ENCODE measurements at regions not wholly inside any gene's neighbourhood (a gene's known extent, or its start where the extent isn't known, plus 50 kb on each side); places are given as distances from the start of the nearest gene placed in this dataset.
"Not testable (repeated sequence)": the region's sequence is repeated elsewhere in the genome, so short reads cannot be mapped to it uniquely, and the experiment has no call there.

GRCh38 chr6:113788586-113788985, 68.6 kb upstream of the MARCKS start (continued):
- TF ChIP-seq REST (IDR thresholded peaks at IDR 0.05), result no peak

GRCh38 chr6:113791225-113791624, 65.9 kb upstream of the MARCKS start:
- not testable (repeated sequence) for H3K9ac ChIP-seq (ENCODE audit: low read depth in 1 of 2, low read length in 2 of 2); H3K27ac ChIP-seq (ENCODE audit: low read depth in 1 of 2, low read length in 2 of 2); H3K9me3 ChIP-seq (ENCODE audit: control insufficient read depth in 4 of 4, low read length in 3 of 4); H3K27me3 ChIP-seq (ENCODE audit: control insufficient read depth in 4 of 4, insufficient read depth in 4 of 4, low read length in 3 of 4); H3K4me3 ChIP-seq (ENCODE audit: low read depth in 1 of 3, low read length in 3 of 3); DNase-seq (ENCODE audit: low spot score); H3K4me1 ChIP-seq (ENCODE audit: control insufficient read depth in 4 of 4, insufficient read depth in 4 of 4, low read length in 3 of 4); H3K36me3 ChIP-seq (ENCODE audit: control insufficient read depth in 4 of 4, insufficient read depth in 3 of 4, low read depth in 1 of 4, low read length in 3 of 4)
- WGBS, result 86% methylated on average over 4 of the region's 4 CpGs

- H3K36me3 ChIP-seq (ENCODE audit: control insufficient read depth in 4 of 4, insufficient read depth in 3 of 4, low read depth in 1 of 4, low read length in 3 of 4); H3K27me3 ChIP-seq (ENCODE audit: control insufficient read depth in 4 of 4, insufficient read depth in 4 of 4, low read length in 3 of 4); DNase-seq (ENCODE audit: low spot score); H3K27ac ChIP-seq (ENCODE audit: low read depth in 1 of 2, low read length in 2 of 2); H3K4me3 ChIP-seq (ENCODE audit: low read depth in 1 of 3, low read length in 3 of 3); H3K9ac ChIP-seq (ENCODE audit: low read depth in 1 of 2, low read length in 2 of 2); H3K4me1 ChIP-seq (ENCODE audit: control insufficient read depth in 4 of 4, insufficient read depth in 4 of 4, low read length in 3 of 4); H3K9me3 ChIP-seq (ENCODE audit: control insufficient read depth in 4 of 4, low read length in 3 of 4): not testable (repeated sequence)
- 80% methylated on average over 4 of the region's 4 CpGs for WGBS
Observed at GRCh38 chr6:113795371-113795770, 61.8 kb upstream of the MARCKS start.

- H3K9me3 ChIP-seq (ENCODE audit: control insufficient read depth in 4 of 4, low read length in 3 of 4), result no peaks in the 10 kb centered on the region
- no peak overlapping the region for H3K9ac ChIP-seq (ENCODE audit: low read depth in 1 of 2, low read length in 2 of 2)
- H3K36me3 ChIP-seq (ENCODE audit: control insufficient read depth in 4 of 4, insufficient read depth in 3 of 4, low read depth in 1 of 4, low read length in 3 of 4), result no peaks in the 10 kb centered on the region
- no peaks in the 10 kb centered on the region for H3K4me1 ChIP-seq (ENCODE audit: control insufficient read depth in 4 of 4, insufficient read depth in 4 of 4, low read length in 3 of 4)
- H3K27ac ChIP-seq (ENCODE audit: low read depth in 1 of 2, low read length in 2 of 2), result no peak overlapping the region
- H3K27me3 ChIP-seq (ENCODE audit: control insufficient read depth in 4 of 4, insufficient read depth in 4 of 4, low read length in 3 of 4), result no peaks in the 10 kb centered on the region
- no peak for DNase-seq (ENCODE audit: low spot score)
- no peak for TF ChIP-seq REST (IDR thresholded peaks at IDR 0.05)
- no peak for TF ChIP-seq RXRA (IDR thresholded peaks at IDR 0.05)
- TF ChIP-seq NR2F2 (IDR thresholded peaks at IDR 0.05), result peak; percentile 76
- no peak for TF ChIP-seq EGR1 (IDR thresholded peaks at IDR 0.05; ENCODE audit: low read depth in 2 of 2)
- H3K4me3 ChIP-seq (ENCODE audit: low read depth in 1 of 3, low read length in 3 of 3), result no peak overlapping the region
Observed at GRCh38 chr6:113796038-113796437, 61.1 kb upstream of the MARCKS start.
